ENCODE measurements at regions not wholly inside any gene's neighbourhood (a gene's known extent, or its start where the extent isn't known, plus 50 kb on each side); places are given as distances from the start of the nearest gene placed in this dataset.
"Not testable (repeated sequence)": the region's sequence is repeated elsewhere in the genome, so short reads cannot be mapped to it uniquely, and the experiment has no call there.

DNA sequence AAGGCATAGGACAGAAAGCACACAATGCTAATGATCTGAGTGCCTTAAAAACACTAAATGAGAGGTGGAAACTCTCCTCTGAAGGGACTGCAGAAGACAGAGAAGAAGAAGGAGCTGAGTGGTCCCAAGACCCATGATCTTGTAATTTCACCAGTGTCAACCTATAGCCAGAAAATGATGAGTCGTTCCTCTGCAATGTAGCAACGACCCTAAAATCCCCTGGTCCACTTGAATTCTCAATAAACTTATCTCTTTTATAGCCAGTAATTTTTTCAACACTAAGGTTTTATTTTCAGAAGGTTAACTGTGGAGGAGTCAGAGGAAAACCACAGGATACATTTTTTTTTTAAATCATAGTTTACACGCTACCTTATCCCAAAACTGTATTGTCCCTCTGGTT, 490.6 kb upstream of the MARCKS start:
- H3K4me3 ChIP-seq, result no peak overlapping the region
- H3K27me3 ChIP-seq, result no peaks in the 10 kb centered on the region
- no peaks in the 10 kb centered on the region for H3K36me3 ChIP-seq
- H3K9me3 ChIP-seq, result no peaks in the 10 kb centered on the region
- H3K27ac ChIP-seq, result no peak overlapping the region
- TF ChIP-seq, protein P1, sequence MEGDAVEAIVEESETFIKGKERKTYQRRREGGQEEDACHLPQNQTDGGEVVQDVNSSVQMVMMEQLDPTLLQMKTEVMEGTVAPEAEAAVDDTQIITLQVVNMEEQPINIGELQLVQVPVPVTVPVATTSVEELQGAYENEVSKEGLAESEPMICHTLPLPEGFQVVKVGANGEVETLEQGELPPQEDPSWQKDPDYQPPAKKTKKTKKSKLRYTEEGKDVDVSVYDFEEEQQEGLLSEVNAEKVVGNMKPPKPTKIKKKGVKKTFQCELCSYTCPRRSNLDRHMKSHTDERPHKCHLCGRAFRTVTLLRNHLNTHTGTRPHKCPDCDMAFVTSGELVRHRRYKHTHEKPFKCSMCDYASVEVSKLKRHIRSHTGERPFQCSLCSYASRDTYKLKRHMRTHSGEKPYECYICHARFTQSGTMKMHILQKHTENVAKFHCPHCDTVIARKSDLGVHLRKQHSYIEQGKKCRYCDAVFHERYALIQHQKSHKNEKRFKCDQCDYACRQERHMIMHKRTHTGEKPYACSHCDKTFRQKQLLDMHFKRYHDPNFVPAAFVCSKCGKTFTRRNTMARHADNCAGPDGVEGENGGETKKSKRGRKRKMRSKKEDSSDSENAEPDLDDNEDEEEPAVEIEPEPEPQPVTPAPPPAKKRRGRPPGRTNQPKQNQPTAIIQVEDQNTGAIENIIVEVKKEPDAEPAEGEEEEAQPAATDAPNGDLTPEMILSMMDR (IDR thresholded peaks at IDR 0.05), result no peak
- 89 to 90% methylated on average over 3 of the region's 3 CpGs for WGBS, 2 donors
- intact Hi-C loops (cut with DNase I), result no loop called here
- ATAC-seq, result no peak
- peaks cover 0 to 23% (median 3%) of the 10 kb centered on the region in 9 donors for H3K4me1 ChIP-seq
- no peak for DNase-seq

DNA sequence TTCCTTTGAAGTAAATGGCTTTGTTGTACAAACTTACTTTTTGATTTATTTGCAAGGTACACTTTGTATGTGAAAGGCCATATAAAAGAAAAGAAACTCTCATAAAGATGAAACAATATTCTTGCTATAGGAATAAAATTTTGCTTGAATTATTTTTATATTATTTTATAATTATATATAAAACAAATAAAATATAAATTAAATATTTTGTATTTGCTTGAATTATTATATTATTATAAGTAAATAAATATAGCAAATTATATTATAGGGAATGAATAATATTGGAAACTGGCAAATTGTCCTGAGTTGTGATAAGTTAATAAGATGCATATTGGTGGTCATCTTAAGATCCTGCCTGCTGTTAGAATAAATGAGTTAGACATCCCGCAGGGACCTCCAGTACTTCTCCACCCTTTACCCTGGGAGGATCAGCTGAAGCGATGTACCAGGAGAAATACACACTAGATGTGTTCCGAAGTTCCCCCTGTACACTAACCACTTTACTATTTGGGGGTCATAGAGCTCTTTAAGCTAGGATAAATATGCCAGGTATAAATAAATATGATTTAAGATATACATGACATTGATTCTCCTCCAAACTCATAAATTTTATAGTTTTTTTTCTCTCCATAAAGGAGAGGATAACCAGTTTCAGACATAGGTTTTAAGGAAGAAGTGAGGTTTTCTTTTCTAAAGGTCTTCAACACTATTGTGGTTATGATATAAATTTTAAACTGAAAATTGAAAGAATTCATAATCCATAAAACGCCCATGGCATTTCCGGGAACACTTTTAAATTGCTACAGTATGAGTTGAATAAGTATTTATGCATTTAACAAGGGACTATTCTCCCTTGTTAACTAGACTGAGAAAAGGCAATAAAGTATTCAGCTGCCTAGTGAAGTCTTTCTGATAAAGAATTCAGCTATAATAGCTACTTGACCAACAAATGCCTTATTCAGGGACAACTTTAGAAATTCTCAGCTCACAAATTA, 486.3 kb upstream of the MARCKS start:
- ATAC-seq (no peak), DNase-seq (no peak)
- Histone ChIP-seq H3K27me3 (no peaks in the 10 kb centered on the region), H3K4me3 (no peak overlapping the region), H3K9me3 (no peaks in the 10 kb centered on the region), H3K36me3 (no peaks in the 10 kb centered on the region), H3K27ac (no peak overlapping the region), H3K4me1 (no peaks in the 10 kb centered on the region)
- intact Hi-C loops (cut with DNase I), result no loop called here
- TF ChIP-seq, protein P1 (IDR thresholded peaks at IDR 0.05), result no peak
- 84 to 94% methylated on average over 5 of the region's 5 CpGs for WGBS, 2 donors

DNA sequence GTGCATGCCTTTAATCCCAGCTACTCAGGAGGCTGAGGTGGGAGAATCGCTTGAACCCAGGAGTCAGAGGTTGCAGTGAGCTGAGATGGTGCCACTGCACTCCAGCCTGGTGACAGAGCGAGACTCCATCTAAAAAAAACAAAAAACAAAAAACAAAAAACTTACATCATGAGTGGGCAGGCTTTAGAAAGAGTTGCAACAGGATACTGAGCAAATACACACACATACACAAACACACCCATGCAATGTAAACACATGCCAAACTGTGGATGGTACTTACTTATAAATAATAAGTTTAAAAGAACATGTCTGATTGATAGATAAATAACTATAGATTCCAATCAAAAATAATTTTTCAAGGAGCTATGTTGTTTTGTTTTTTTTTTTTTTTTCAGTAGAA, 481.7 kb upstream of the MARCKS start:
- not testable (repeated sequence) for ATAC-seq, H3K4me1 ChIP-seq, DNase-seq, H3K9me3 ChIP-seq, H3K4me3 ChIP-seq, H3K36me3 ChIP-seq, H3K27ac ChIP-seq, H3K27me3 ChIP-seq
- intact Hi-C loops (cut with DNase I), result loop anchor here in 1 of 10 donors (5.0 kb wide), 1 partner anchor 303 kb away; no protein-coding TSS in a partner anchor
- WGBS, 2 donors, result 97 to 98% methylated on average over 2 of the region's 2 CpGs

DNA sequence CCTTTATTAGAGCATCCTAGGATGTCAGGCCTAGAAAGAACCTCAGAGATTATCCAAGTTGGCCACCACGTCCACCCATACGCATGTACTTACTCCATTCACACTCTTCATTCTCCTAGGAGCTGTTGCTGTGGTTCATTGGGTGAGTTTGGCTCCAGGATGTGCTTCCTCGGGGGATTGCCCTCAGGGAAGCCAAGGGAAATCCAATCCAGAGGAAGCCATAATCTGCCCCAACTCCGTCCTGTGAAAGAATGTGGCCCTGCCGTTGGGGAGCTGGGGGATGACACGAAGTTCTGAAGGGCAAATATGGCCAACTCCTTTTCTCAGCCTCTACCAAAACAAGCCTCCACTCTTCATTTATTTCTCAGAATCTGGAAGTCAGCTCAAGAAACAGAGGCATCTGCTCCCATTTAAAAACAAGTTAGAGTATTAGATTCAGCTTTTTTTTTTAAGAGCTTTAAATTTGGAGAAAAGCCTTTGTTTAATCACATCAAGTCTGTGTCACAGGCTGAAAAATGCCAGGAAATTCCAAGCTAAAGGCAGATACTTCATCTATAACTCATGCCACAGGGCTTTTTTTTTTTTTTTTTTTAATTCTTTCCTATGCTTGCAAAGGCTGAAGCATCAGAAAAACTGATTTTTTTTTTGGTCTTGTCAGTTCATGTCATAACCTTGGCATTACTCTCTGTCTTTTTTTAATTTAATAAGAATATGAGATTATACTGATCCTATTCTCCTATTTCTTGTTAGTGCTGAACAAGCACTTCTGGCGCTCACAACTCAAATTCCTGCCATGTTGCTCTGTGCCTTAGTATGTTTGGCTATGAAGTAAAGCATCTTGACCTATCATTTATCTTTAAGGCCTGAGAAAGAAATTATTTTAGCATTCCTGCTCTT, 480.9 kb upstream of the MARCKS start:
- H3K27ac ChIP-seq, result no peak overlapping the region
- H3K4me3 ChIP-seq, result no peak overlapping the region
- TF ChIP-seq, protein P1 (IDR thresholded peaks at IDR 0.05), result no peak
- H3K4me1 ChIP-seq, result no peaks in the 10 kb centered on the region
- no peaks in the 10 kb centered on the region for H3K9me3 ChIP-seq
- DNase-seq (no peak), ATAC-seq (no peak)
- H3K27me3 ChIP-seq, result no peaks in the 10 kb centered on the region
- 75 to 76% methylated on average over 7 of the region's 7 CpGs for WGBS, 2 donors
- no peaks in the 10 kb centered on the region for H3K36me3 ChIP-seq
- intact Hi-C loops (cut with DNase I), result loop anchor here in 1 of 10 donors (5.0 kb wide), 1 partner anchor 304 kb away; no protein-coding TSS in a partner anchor
